ENCODE measurements at regions not wholly inside any gene's neighbourhood (a gene's known extent, or its start where the extent isn't known, plus 50 kb on each side); places are given as distances from the start of the nearest gene placed in this dataset.
"Not testable (repeated sequence)": the region's sequence is repeated elsewhere in the genome, so short reads cannot be mapped to it uniquely, and the experiment has no call there.

DNA sequence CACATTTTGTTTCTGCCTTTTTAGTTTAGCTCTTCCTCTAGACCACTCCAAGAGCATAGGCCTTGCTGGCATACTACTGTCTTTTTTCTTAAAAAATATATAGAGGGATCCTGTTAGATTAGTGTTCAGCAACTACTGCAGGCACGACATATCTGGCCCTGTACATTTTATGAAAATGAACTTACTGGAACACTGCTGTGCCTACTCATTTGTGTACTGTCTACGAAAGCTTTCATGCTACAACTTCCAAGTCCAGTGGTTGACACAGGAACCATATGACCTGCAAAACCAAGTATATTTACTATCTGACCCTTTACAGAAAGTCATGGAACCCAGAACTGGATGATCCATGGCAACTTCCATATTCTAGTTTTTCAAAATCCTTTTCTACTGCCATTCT, 66.6 kb upstream of the SPTLC3 start:
- Histone ChIP-seq H3K27ac (replicated peaks in 1 of 4) (no peak overlapping the region), H3K9me3 (no peaks in the 10 kb centered on the region), H3K36me3 (no peaks in the 10 kb centered on the region), H3K4me1 (no peaks in the 10 kb centered on the region), H3K4me3 (no peak overlapping the region), H3K27me3 (no peaks in the 10 kb centered on the region)
- DNase-seq (ENCODE audit: extremely low spot score) = no peak
- WGBS = 65% methylated on average over 2 of the region's 2 CpGs
- TF ChIP-seq, protein P1, sequence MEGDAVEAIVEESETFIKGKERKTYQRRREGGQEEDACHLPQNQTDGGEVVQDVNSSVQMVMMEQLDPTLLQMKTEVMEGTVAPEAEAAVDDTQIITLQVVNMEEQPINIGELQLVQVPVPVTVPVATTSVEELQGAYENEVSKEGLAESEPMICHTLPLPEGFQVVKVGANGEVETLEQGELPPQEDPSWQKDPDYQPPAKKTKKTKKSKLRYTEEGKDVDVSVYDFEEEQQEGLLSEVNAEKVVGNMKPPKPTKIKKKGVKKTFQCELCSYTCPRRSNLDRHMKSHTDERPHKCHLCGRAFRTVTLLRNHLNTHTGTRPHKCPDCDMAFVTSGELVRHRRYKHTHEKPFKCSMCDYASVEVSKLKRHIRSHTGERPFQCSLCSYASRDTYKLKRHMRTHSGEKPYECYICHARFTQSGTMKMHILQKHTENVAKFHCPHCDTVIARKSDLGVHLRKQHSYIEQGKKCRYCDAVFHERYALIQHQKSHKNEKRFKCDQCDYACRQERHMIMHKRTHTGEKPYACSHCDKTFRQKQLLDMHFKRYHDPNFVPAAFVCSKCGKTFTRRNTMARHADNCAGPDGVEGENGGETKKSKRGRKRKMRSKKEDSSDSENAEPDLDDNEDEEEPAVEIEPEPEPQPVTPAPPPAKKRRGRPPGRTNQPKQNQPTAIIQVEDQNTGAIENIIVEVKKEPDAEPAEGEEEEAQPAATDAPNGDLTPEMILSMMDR (IDR thresholded peaks at IDR 0.05) = no peak
- TF ChIP-seq POLR2AphosphoS5 (IDR thresholded peaks at IDR 0.05) = no peak
- no peak for TF ChIP-seq EP300 (IDR thresholded peaks at IDR 0.05)
- TF ChIP-seq POLR2A (IDR thresholded peaks at IDR 0.05; ENCODE audit: low read depth) = no peak
- intact Hi-C loops (cut with DNase I) = no loop called here

DNA sequence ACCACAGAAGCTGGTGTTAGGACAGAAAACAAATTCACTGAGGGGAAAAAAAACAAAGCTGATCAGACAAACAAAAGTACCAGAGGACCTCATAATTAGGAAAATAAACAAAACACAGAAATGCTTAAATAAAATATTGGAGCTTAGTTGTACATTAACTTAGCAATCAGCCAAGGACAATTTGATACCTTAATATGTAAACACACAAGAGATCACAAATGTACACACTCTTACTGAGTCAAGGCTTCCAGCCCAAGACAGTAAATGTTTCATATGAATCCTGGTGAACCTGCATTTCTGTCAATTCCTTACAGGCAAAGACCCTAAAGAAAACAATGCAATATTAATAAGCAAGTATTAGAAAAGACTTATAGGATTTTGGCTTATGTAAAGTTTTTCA, 62.0 kb upstream of the SPTLC3 start:
- Histone ChIP-seq H3K27me3 (no peaks in the 10 kb centered on the region), H3K36me3 (no peaks in the 10 kb centered on the region), H3K27ac (replicated peaks in 1 of 4) (no peak overlapping the region), H3K4me3 (no peak overlapping the region), H3K4me1 (no peaks in the 10 kb centered on the region), H3K9me3 (no peaks in the 10 kb centered on the region)
- no peak for DNase-seq (ENCODE audit: extremely low spot score)
- TF ChIP-seq EP300 (IDR thresholded peaks at IDR 0.05) = no peak
- TF ChIP-seq POLR2AphosphoS5 (IDR thresholded peaks at IDR 0.05) = no peak
- TF ChIP-seq, protein P1 (IDR thresholded peaks at IDR 0.05) = no peak
- no peak for TF ChIP-seq POLR2A (IDR thresholded peaks at IDR 0.05; ENCODE audit: low read depth)
- intact Hi-C loops (cut with DNase I) = no loop called here

DNA sequence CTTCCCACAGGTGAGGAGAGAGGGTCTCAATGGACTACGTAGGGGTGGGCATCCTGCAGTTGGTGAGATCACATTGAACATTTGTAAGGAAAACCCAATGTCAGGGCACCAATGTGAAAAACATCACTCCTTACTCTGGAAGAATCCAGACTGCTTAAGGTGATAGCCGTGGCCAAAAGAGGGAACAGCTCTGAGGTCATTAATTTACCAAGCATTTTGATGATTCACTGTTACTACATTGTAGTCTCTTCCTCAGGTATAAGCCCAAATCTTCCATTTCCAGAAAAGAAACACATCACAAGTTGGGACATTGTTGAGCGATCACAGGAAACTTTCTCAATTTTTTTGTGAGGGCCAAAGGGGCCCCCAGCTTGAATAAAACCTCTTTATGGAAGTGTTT, 61.1 kb upstream of the SPTLC3 start:
- no peak overlapping the region for H3K4me3 ChIP-seq
- DNase-seq (ENCODE audit: extremely low spot score) = no peak
- no peak overlapping the region for H3K27ac ChIP-seq (replicated peaks in 1 of 4)
- no peaks in the 10 kb centered on the region for H3K9me3 ChIP-seq
- WGBS = 77% methylated on average over 3 of the region's 3 CpGs
- TF ChIP-seq POLR2AphosphoS5 (IDR thresholded peaks at IDR 0.05) (no peak), EP300 (IDR thresholded peaks at IDR 0.05) (no peak), POLR2A (IDR thresholded peaks at IDR 0.05; ENCODE audit: low read depth) (no peak)
- TF ChIP-seq, protein P1 (IDR thresholded peaks at IDR 0.05) = no peak
- H3K27me3 ChIP-seq = no peaks in the 10 kb centered on the region
- intact Hi-C loops (cut with DNase I) = no loop called here
- no peaks in the 10 kb centered on the region for H3K36me3 ChIP-seq
- no peaks in the 10 kb centered on the region for H3K4me1 ChIP-seq

DNA sequence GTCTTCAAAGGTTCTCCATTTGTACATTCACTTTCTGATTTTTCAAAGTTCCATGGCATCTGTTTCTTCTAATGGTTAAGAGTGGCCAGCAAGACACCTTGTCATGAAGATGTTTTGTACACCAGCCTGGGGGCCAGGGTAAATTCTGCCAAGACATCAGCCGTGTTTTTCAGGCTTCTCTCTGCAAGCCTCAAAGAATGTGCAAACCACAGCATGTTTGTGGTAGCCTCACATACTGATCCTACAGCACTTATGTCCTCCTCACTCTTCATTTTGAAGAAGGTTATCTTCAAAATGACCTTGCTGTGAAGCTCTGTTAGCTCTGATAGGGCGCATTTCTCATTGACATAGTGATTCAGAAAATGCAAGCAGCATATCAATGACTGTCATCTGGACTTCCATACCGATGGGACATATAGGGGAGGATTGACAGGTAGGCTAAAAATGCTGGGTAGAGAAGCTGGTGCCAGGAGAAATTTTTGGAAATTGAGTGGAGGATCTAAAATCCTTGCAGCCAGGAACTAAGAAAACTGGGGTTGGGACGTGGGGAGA, 59.3 kb upstream of the SPTLC3 start:
- DNase-seq (ENCODE audit: extremely low spot score) = no peak
- no peaks in the 10 kb centered on the region for H3K27me3 ChIP-seq
- no peaks in the 10 kb centered on the region for H3K36me3 ChIP-seq
- no peak for TF ChIP-seq EP300 (IDR thresholded peaks at IDR 0.05)
- TF ChIP-seq POLR2A (IDR thresholded peaks at IDR 0.05; ENCODE audit: low read depth) = no peak
- no peak for TF ChIP-seq POLR2AphosphoS5 (IDR thresholded peaks at IDR 0.05)
- TF ChIP-seq, protein P1 (IDR thresholded peaks at IDR 0.05) = no peak
- no peaks in the 10 kb centered on the region for H3K4me1 ChIP-seq
- H3K9me3 ChIP-seq = no peaks in the 10 kb centered on the region
- no peak overlapping the region for H3K4me3 ChIP-seq
- intact Hi-C loops (cut with DNase I) = no loop called here
- H3K27ac ChIP-seq (replicated peaks in 1 of 4) = no peak overlapping the region
- 80% methylated on average over 4 of the region's 4 CpGs for WGBS

DNA sequence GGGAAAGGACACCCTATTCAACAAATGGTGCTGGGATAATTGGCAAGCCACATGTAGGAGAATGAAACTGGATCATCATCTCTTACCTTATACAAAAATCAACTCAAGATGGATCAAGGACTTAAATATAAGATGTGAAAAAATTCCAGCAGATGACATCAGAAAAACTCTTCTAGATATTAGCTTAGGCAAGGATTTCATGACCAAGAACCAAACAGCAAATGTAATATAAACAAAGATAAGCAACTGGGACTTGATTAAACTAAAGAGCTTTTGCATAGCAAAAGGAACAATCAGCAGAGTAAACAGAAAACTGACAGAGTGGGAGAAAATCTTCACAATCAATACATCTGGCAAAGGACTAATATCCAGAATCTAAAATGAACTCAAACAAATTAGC, 54.5 kb upstream of the SPTLC3 start:
- H3K27me3 ChIP-seq; intact Hi-C loops (cut with DNase I); H3K9me3 ChIP-seq; H3K4me3 ChIP-seq; H3K36me3 ChIP-seq; DNase-seq (ENCODE audit: extremely low spot score); H3K4me1 ChIP-seq; H3K27ac ChIP-seq (replicated peaks in 1 of 4): not testable (repeated sequence)
